SK-N-SH (cell line): ENCODE measurements at regions not wholly inside any gene's neighbourhood (a gene's known extent, or its start where the extent isn't known, plus 50 kb on each side); places are given as distances from the start of the nearest gene placed in this dataset.

Experiments used
- CTCF ChIA-PET: fragments of 300-600, 350-600 bp; formaldehyde crosslinking; extraction: SDS; loops from one replicate; lab custom pipeline; 2021; lab: Yijun Ruan, JAX
- POLR2A ChIA-PET: fragments of 350-600 bp; sonication (Branson Sonifier 250); formaldehyde crosslinking; extraction: SDS; loops from one replicate; lab custom pipeline; 2020; ENCODE audit warnings: antibody characterized with exemption, inconsistent platforms; lab: Yijun Ruan, JAX
- DNase-seq: peaks from one replicate; pipeline ENCODE4 v3.0.0; 2012
- H2AFZ ChIP-seq: fragments of 200-600 bp; sonication (generic); 2 replicates; pipeline ENCODE4 v1.8.1; 2016; ENCODE audit warnings: antibody characterized with exemption, mild to moderate bottlenecking, low read depth
- H3F3A ChIP-seq: fragments of 200-600 bp; sonication (generic); replicated peaks from 2 replicates; pipeline ENCODE3; 2016; ENCODE audit warnings: antibody characterized with exemption, mild to moderate bottlenecking; ENCODE audit not compliant: insufficient read depth
- H3K27ac ChIP-seq, 2 experiments: fragments of 200-500 bp in 1 of 2; fragments of 200-600 bp in 1 of 2; sonication (Bioruptor generic) in 1 of 2; sonication (generic), shearing (Covaris generic) in 1 of 2; 2 replicates each; pipeline versions ENCODE4 v1.5.1 to v1.6.1; 2014 to 2016; ENCODE audit warnings: low read depth in 2 of 2, inconsistent platforms in 1 of 2, low read length in 1 of 2, mild to moderate bottlenecking in 1 of 2, mixed read lengths in 1 of 2
- H3K27me3 ChIP-seq: fragments of 200-600 bp; sonication (generic), shearing (Covaris generic); 2 replicates; pipeline ENCODE4 v1.6.1; 2016; ENCODE audit warnings: mixed run types; ENCODE audit not compliant: insufficient read depth
- H3K36me3 ChIP-seq, 2 experiments: fragments of 200-500 bp in 1 of 2; fragments of 200-600 bp in 1 of 2; sonication (Bioruptor generic) in 1 of 2; sonication (generic) in 1 of 2; replicated peaks in 1 of 2; 2 replicates each; pipeline versions ENCODE3 to v1.5.1; 2014 to 2016; ENCODE audit warnings: low read length in 1 of 2, mild to moderate bottlenecking in 1 of 2; ENCODE audit not compliant: insufficient read depth in 2 of 2, control insufficient read depth in 1 of 2
- H3K4me1 ChIP-seq, 2 experiments: fragments of 200-500 bp in 1 of 2; fragments of 200-600 bp in 1 of 2; sonication (Bioruptor generic) in 1 of 2; sonication (generic), shearing (Covaris generic) in 1 of 2; 2 replicates each; pipeline versions ENCODE4 v1.5.1 to v1.6.1; 2014 to 2016; ENCODE audit warnings: low read depth in 1 of 2, low read length in 1 of 2, mixed run types in 1 of 2; ENCODE audit not compliant: insufficient read depth in 2 of 2, control insufficient read depth in 1 of 2
- H3K4me2 ChIP-seq: fragments of 200-600 bp; sonication (generic), shearing (Covaris generic); 2 replicates; pipeline ENCODE4 v1.6.1; 2017; ENCODE audit warnings: mixed run types
- H3K4me3 ChIP-seq, 2 experiments: fragments of 200-500 bp in 1 of 2; fragments of 200-600 bp in 1 of 2; sonication (Bioruptor generic) in 1 of 2; sonication (generic), shearing (Covaris generic) in 1 of 2; 2 replicates each; pipeline versions ENCODE4 v1.5.1 to v1.8.1; 2014 to 2016; ENCODE audit warnings: low read depth in 2 of 2, inconsistent platforms in 1 of 2, low read length in 1 of 2, mild to moderate bottlenecking in 1 of 2, mixed read lengths in 1 of 2, moderate library complexity in 1 of 2
- H3K79me2 ChIP-seq: fragments of 200-600 bp; sonication (generic); 2 replicates; pipeline ENCODE4 v1.8.1; 2017; ENCODE audit warnings: mild to moderate bottlenecking; ENCODE audit not compliant: insufficient read depth
- H3K9ac ChIP-seq: fragments of 200-600 bp; sonication (generic); 2 replicates; pipeline ENCODE4 v1.6.1; 2017; ENCODE audit warnings: mixed run types
- H3K9me2 ChIP-seq: fragments of 200-600 bp; sonication (generic); 2 replicates; pipeline ENCODE4 v1.6.1; 2017; ENCODE audit warnings: mixed run types
- H3K9me3 ChIP-seq: fragments of 200-600 bp; sonication (generic); 2 replicates; pipeline ENCODE4 v1.6.1; 2017; ENCODE audit warnings: mixed run types, mild to moderate bottlenecking, moderate library complexity
- H4K20me1 ChIP-seq: fragments of 200-600 bp; sonication (generic); 2 replicates; pipeline ENCODE4 v1.6.1; 2017; ENCODE audit warnings: mild to moderate bottlenecking, mixed run types; ENCODE audit not compliant: insufficient read depth
- CHD2 ChIP-seq: fragments of 150-350 bp; IDR thresholded peaks from 2 replicates; pipeline ENCODE4 v1.6.1; 2018; ENCODE audit warnings: low read length; ENCODE audit not compliant: partially characterized antibody
- CTCF ChIP-seq: fragments of 200-600 bp; sonication (generic); IDR thresholded peaks from 2 replicates; pipeline ENCODE4 v1.6.1; 2017; ENCODE audit warnings: antibody characterized with exemption, mild to moderate bottlenecking, moderate library complexity
- ELF1 ChIP-seq: IDR thresholded peaks from 2 replicates; pipeline ENCODE4 v1.4.0; 2012
- EP300 ChIP-seq, 2 experiments: IDR thresholded peaks; 2 replicates each; pipeline versions ENCODE4 v1.4.0 to v1.6.1; 2012; ENCODE audit warnings: borderline replicate concordance in 1 of 2, low read depth in 1 of 2, low read length in 1 of 2
- FOXJ3 ChIP-seq: sonication (generic); formaldehyde crosslinking; IDR thresholded peaks from 2 replicates; pipeline ENCODE4 v1.5.1; 2020; ENCODE audit warnings: mild to moderate bottlenecking, missing genetic modification reagents
- FOXM1 ChIP-seq: IDR thresholded peaks from 2 replicates; pipeline ENCODE4 v1.4.0; 2012; ENCODE audit warnings: low read depth, mild to moderate bottlenecking
- GATA2 ChIP-seq: sonication (generic); formaldehyde crosslinking; IDR thresholded peaks from 2 replicates; pipeline ENCODE4 v1.5.0; 2020; ENCODE audit warnings: mild to moderate bottlenecking, missing genetic modification reagents
- IRF3 ChIP-seq: fragments of 150-350 bp; IDR thresholded peaks from 2 replicates; pipeline ENCODE4 v1.6.1; 2016; ENCODE audit warnings: mild to moderate bottlenecking, low read depth, low read length
- JUND ChIP-seq: IDR thresholded peaks from 2 replicates; pipeline ENCODE4 v1.4.0; 2012
- MAX ChIP-seq: IDR thresholded peaks from 2 replicates; pipeline ENCODE4 v1.4.0; 2012; ENCODE audit warnings: low read depth
- MEF2A ChIP-seq: IDR thresholded peaks from 2 replicates; pipeline ENCODE4 v1.4.0; 2012; ENCODE audit warnings: low read depth, borderline replicate concordance
- MXI1 ChIP-seq: IDR thresholded peaks from 2 replicates; pipeline ENCODE4 v1.6.1; 2012; ENCODE audit warnings: mild to moderate bottlenecking, low read depth, low read length, improper control_type of control experiment
- NFIC ChIP-seq: IDR thresholded peaks from 2 replicates; pipeline ENCODE4 v1.4.0; 2012; ENCODE audit warnings: borderline replicate concordance
- NRF1 ChIP-seq: IDR thresholded peaks from 2 replicates; pipeline ENCODE4 v1.6.1; 2012; ENCODE audit warnings: low read depth, mild to moderate bottlenecking, low read length
- PBX3 ChIP-seq: IDR thresholded peaks from 2 replicates; pipeline ENCODE4; 2012
- POLR2AphosphoS5 ChIP-seq: IDR thresholded peaks from 2 replicates; pipeline ENCODE4 v1.6.1; 2012; ENCODE audit warnings: low read depth, low read length
- RAD21 ChIP-seq: IDR thresholded peaks from 2 replicates; pipeline ENCODE4 v1.6.1; 2012; ENCODE audit warnings: mild to moderate bottlenecking, low read length
- RXRA ChIP-seq: IDR thresholded peaks from 2 replicates; pipeline ENCODE4 v1.4.0; 2012; ENCODE audit warnings: low read depth, mild to moderate bottlenecking, borderline replicate concordance
- TCF12 ChIP-seq: IDR thresholded peaks from 2 replicates; pipeline ENCODE4 v1.4.0; 2012
- USF1 ChIP-seq: IDR thresholded peaks from 2 replicates; pipeline ENCODE4 v1.4.0; 2012; ENCODE audit warnings: low read depth, borderline replicate concordance
- ZBTB33 ChIP-seq: IDR thresholded peaks from 2 replicates; pipeline ENCODE4 v1.4.0; 2012; ENCODE audit warnings: low read depth, borderline replicate concordance
- WGBS: methylation state at CpG from one replicate; pipeline ENCODE4 v1.1.6; 2017; ENCODE audit warnings: low lambda C conversion rate; 5-methylcytosine and 5-hydroxymethylcytosine counted together

- TF ChIP-seq JUND = no peak
- no peak for TF ChIP-seq MEF2A
- no peak for TF ChIP-seq FOXM1
- TF ChIP-seq CHD2 = no peak
- no peak for TF ChIP-seq NRF1
- TF ChIP-seq ZBTB33 = no peak
- no peak for TF ChIP-seq MXI1
- no peak for TF ChIP-seq CTCF
- TF ChIP-seq RAD21 = no peak
- TF ChIP-seq POLR2AphosphoS5 = no peak
Measured at GRCh38 chr20:30922129-30922528, 335.3 kb upstream of the DEFB115 start (continued).

- no peak overlapping the region for H3K4me2 ChIP-seq
- ChIA-PET CTCF (no interaction called here), POLR2A (no interaction called here)
- no peaks in the 10 kb centered on the region for H3K9me3 ChIP-seq
- WGBS = 33% methylated on average over 5 of the region's 5 CpGs
- H3K36me3 ChIP-seq = no peaks in the 10 kb centered on the region
- no peak for DNase-seq
- no peak overlapping the region for H3K4me3 ChIP-seq
- no peaks in the 10 kb centered on the region for H3K27me3 ChIP-seq
- H3K9ac ChIP-seq = no peak overlapping the region
- no peaks in the 10 kb centered on the region for H3F3A ChIP-seq
- no peaks in the 10 kb centered on the region for H3K79me2 ChIP-seq
- H3K4me1 ChIP-seq = no peaks in the 10 kb centered on the region
- H4K20me1 ChIP-seq = no peaks in the 10 kb centered on the region
- H3K27ac ChIP-seq = no peak overlapping the region
- H3K9me2 ChIP-seq = no peaks in the 10 kb centered on the region
- TF ChIP-seq MXI1 = no peak
- TF ChIP-seq TCF12 = no peak
- no peak for TF ChIP-seq ZBTB33
- no peak for TF ChIP-seq FOXM1
- TF ChIP-seq GATA2 = no peak
- no peak for TF ChIP-seq FOXJ3 (CRISPR knock-in tag)
- TF ChIP-seq MEF2A = no peak
- TF ChIP-seq NFIC = no peak
- TF ChIP-seq EP300 (IDR thresholded peaks at IDR 0.05; ENCODE audit: borderline replicate concordance in 1 of 2, low read depth in 1 of 2, low read length in 1 of 2) = no peak
- TF ChIP-seq USF1 = no peak
- TF ChIP-seq NRF1 = no peak
- TF ChIP-seq ELF1 = no peak
- no peak for TF ChIP-seq MAX
- no peak for TF ChIP-seq IRF3
- TF ChIP-seq RAD21 = no peak
- TF ChIP-seq CHD2 = no peak
- TF ChIP-seq POLR2AphosphoS5 = no peak
- no peak for TF ChIP-seq PBX3
- no peak for TF ChIP-seq RXRA
- H2AFZ ChIP-seq = no peak overlapping the region
Measured at GRCh38 chr20:30937790-30938189, 319.7 kb upstream of the DEFB115 start.
